OCI-LY7 (cell line): ENCODE measurements at regions not wholly inside any gene's neighbourhood (a gene's known extent, or its start where the extent isn't known, plus 50 kb on each side); places are given as distances from the start of the nearest gene placed in this dataset.

Source experiments
- CTCF ChIP-seq: fragments of 200-600 bp; sonication (generic); conservative IDR thresholded peaks from 2 replicates; pipeline ENCODE4 v1.5.1; 2014; ENCODE audit warnings: mild to moderate bottlenecking, antibody characterized with exemption, low read length, moderate library complexity, mixed read lengths
- EZH2phosphoT487 ChIP-seq: fragments of 200-600 bp; sonication (generic); IDR thresholded peaks from 2 replicates; pipeline ENCODE4 v1.6.1; 2018; ENCODE audit warnings: low read depth, borderline replicate concordance, mild to moderate bottlenecking, mixed run types, antibody characterized with exemption, low read length, moderate library complexity, mixed read lengths

GRCh38 chr17:77394540-77395295, 253.9 kb downstream of the SEC14L1 start:
- TF ChIP-seq CTCF (no peak), EZH2phosphoT487 (no peak)
